T-helper 1 cell treated with Interleukin-12 subunit alpha and Interleukin-12 subunit beta and Interleukin-4 antibody, amounts not matched to agents 30 ng/mL and 1 ng/mL, for 36 hours (primary cell): ENCODE measurements at regions not wholly inside any gene's neighbourhood (a gene's known extent, or its start where the extent isn't known, plus 50 kb on each side); places are given as distances from the start of the nearest gene placed in this dataset.

Experiments used
- intact Hi-C: fragments of 100-400 bp; cut with micrococcal nuclease; formaldehyde crosslinking; loops from one replicate; pipeline ENCODE4 v1.15.1; 2024

DNA sequence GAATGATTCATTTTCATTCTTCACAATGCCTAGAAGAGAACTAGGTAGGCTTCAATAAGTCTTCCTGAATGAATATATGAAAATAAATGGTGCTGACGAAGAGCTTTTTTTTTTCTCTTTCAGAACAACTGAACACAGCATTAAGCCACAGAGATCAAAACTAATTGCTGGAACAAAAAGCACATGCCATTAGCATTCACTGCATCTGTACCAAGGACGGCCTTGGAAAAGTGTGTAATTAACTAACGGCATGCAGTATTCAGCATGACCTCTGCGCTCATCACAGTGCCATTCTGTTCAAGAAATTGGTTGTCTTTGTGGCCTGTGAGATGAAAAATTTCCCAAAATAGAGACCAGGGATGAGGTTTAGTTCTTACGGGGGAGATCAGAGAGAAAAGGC lies 99.3 kb downstream of the NUDT12 start:
- intact Hi-C loops, result no loop called here

DNA sequence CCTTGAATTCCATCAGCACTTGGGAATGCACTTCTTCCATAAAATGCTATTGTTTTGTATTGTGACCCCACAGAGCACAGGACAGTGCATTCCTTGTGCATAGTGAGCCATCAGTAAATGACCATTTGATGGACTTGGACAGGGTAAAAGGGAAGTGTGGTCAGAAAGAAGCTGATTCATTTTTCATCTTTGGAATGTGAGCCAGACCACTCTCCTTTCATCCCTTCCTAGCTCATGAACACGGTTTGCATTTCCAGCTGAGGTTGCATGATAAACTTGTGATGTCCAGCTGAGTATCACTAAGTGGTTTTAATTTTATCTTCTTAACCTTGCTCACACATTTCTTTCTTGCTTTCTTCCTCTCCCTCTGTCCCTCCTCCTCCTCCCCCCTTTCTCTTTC lies 101.3 kb downstream of the NUDT12 start:
- intact Hi-C loops, result no loop called here

DNA sequence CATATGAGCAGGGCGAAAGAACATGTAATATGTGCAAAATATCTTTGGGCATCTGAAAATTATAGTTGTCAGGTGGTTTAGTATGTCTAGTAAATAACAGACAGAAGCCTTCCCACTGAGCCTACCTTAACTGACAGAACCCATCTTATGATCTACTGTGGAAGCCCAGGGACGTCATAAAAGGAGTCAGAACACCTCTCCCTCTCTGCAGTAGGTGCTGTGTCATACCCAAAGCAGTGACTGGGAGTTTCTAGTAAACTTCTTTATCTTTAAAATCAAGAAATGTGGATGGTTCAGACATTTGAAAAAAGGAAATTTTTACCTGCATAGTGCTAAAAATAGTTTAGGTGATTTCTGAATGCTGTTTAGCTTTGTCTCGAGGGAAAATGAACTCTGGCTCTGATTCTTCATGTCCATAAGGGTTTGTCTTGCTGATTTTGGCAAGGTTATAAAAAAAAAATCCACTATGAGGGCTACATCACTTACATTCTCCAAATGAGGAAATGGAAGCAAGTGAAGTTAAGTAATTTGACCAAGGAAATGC lies 104.0 kb downstream of the NUDT12 start:
- intact Hi-C loops, result no loop called here

DNA sequence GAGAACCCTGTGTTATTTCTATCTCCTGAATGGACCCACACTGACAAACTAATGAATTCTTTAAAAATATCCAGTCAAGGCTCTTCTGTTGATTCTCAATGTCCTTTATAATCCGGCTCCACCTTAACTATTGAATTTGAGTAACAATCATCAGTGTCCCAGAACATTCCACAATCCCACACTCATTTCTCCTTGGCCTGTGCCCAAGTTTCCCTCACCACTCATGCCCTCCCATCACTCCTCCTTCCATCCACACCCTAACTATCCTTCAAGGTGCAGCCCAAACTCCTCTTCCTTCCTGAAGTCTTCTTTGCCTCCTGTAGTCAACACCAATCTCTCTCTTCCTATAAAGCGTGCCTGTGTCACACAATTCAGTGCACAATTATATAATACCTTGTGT lies 106.1 kb downstream of the NUDT12 start:
- intact Hi-C loops, result no loop called here

DNA sequence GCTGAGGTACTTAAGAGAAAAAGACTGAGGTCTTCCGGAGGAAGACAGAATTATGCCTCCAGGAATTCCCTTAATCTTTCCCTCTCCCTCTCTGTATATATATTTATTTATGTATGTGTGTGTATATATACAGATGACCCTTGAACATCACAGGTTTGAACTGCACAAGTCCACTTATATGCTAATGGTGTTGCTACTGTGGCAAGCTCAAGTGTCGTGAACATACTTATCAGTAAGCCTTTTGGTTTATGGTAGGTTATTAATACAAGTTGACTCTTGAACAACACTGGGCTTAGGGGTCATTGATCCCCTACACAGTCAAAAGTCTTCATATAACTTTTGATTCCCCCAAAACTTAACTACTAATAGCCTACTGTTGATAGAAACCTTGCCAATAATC lies 106.8 kb downstream of the NUDT12 start:
- intact Hi-C loops, result no loop called here

DNA sequence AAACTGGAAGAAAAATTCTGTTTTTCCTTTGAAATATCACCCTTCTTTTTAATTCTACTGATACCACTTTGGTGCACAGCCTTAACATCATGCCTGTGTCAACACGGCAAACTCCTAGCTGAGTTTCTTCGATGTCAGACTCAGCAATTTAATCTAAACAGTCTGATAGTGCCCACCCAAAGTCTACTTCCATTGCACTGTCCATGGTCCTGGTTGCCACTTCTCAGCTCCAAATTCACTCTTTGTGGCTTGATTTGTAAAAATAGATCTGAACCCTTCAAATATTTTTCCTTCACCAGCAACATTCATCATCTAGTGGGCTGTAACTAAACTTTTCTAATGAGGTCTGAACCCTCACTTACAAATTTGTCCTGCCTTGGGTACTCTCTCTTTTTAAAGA lies 107.8 kb downstream of the NUDT12 start:
- intact Hi-C loops, result no loop called here

DNA sequence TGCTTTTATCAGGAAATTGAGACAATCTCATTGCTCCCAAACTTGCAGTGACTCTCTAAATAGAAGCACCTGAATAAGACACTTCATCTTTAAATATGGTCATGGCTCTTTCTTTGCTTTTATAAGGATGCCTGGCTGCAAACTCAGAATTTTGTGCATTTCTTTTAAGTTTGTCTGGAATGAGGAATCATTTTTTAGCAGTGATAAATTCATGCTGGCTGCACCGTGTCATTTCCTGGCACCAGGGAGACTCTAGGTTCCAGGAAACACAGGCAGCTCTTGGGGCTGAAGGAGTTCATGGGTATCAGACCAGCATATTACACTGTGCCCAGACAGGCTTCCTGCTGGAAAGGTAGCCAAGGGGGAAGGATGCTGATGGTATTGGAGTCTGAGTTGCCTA lies 109.9 kb downstream of the NUDT12 start:
- intact Hi-C loops, result no loop called here

DNA sequence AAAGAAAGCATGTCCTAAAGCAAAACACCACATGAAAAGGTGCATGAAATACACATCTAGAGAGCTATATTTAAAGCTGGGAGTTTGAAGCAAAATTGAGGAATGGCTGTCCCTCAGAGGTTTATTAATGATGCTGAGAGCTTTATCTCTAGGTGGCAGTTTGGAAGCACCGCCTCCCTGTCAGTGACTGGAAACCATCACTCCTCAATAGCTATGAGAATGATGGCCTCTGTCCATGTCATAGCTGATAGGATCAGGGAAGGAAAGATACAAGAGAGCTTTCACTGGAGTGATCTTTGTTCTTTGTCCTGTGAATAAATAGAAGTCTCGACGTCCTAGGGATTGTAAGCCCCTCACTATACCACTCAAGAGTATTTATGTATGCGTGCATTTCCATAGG lies 110.5 kb downstream of the NUDT12 start:
- intact Hi-C loops, result no loop called here

DNA sequence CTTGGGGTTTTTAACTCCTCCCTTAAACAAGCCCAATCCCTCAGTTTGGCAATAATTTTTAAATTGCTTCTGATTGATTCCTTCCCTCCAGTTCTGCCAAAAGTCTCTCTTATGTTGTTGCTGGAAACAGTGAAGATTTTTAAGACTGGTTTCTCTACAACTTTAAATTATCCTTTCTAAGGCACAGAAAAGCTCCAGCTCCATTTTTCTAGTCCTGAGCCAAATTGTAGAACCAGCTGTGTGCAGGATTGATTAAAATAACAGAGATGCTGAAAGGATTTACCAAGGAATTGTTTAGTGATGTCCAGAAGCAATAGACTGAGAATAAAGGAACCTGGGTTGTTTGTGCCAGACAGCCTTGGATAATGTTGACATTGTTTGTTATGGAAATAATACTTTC lies 111.3 kb downstream of the NUDT12 start:
- intact Hi-C loops, result no loop called here

DNA sequence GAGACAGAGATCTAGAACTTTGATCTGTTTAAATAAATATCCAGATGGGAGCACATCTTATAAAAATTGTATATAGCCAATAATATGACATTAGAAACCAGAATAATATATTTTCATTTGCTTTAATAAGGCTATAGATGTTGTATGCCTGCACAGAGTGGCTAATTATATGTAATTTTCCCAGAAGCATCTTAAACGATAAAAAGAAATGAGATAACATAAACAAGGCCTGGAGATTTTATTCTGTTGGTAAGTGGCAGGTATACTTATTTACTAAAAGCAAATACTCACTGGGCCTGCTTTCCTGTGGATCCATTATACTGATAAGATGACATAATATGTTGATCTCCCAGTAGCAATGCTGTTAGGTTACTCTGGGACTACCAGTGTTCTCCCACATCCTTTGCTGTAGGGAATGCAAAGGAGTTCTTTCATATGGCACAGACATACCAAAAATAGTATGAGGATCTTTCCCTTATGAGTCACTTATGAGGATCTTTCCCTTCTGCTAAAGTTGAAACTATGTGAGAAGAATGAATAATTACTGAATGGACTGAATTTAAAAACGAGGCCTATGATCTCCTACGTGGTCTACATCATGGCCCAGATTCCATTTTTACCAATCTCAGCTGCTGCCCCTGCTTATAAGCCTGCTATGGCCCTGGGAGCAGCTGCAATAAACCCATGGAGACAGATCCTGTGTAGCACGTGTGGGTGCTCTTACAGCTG lies 112.1 kb downstream of the NUDT12 start:
- intact Hi-C loops, result no loop called here

DNA sequence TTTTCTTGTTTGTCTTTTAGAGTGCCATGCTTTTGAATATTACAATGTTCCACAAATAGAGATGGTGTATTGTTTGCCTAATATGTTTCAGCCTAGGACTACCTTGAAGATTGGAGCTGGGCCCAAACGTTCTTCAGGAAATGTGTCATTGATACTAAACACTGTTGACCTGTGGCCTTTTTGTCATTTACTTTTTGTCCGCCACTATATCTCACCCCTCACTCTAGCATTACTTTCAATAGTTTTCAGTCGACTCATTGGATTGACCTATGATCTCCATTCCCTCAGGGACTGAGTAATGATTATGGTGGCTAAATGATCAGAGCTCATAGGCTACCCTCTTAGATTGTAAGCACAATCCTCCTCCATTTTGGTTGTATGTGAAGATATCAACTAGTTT lies 115.8 kb downstream of the NUDT12 start:
- intact Hi-C loops, result no loop called here

DNA sequence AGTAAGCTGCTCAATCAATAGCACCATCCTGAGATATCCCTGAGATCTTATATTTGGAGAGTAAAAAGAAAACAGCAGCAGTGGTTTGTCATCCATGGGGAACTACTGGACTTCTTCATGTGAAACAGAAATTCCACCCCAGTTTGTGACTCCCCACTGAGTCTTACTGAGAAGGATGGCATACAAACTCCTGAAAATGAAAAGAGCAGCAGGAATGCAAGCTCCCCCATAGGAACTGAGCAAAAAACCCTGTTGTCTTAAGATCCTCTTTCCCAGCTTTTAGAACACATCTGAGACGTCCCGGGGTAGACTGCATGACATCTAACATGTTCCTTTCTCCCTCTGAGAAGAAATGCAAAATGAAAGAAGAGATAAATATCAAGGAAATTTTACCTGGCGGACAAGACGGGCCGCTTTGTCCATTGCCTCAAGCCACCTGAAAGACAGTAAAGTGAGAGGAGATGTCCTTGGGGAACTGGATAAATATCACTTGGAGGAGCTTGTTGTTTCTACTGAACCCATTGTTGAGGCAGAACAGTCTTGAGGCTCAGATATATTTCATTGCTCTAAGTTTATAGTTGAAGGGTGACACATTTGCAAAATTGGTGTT lies 117.1 kb downstream of the NUDT12 start:
- intact Hi-C loops, result no loop called here

DNA sequence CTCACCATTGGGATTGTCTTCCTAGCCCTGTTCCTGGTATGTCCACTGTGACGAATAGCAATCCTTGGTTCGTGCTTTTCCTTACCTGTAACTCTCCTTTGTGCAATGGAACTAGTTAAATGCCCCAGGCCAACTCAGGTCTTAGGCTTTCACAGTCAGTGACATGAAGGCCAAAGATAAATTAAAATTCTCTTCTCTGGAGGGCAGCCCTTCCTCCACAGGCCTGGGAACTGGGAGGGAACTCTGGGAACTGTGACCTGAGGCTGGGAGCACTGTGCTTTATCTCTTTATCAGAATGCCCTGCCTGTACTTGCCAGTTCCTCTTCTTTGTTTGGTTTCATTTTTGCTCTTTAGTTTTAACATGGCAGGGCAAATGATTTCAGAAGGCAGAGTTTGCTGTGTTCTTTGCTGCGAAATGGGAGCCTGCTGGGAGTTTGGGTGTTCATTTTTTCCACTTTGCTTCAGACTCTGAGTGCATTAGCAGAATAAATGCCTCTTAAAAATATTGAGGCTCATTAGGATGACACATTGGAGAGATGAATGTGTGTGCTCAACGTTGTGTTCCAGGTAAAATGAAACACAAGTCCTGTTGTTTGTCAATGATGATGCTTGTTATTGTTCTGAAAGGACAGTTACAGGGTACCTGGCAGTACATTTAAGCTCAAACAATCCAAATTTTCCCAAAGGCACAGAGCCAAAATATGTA lies 118.1 kb downstream of the NUDT12 start:
- intact Hi-C loops, result no loop called here

DNA sequence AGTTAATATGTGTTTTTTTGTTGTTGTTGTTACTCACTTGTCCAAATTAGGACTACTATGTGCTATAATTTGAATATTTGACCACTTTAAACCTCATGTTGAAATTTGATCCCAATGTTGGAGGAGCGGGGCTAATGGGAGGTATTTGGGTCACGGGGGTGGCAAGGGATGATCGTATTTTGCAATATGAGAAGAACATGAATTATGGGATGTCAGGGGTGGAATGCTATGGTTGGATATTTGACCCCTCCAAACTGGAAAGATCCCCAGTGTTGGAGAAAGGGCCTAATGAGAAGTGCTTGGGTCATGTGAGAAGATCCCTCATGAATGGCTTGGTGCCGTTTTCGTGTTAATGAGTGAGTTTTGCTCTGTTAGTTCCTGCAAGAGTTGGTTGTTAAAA lies 119.8 kb downstream of the NUDT12 start:
- intact Hi-C loops, result no loop called here

DNA sequence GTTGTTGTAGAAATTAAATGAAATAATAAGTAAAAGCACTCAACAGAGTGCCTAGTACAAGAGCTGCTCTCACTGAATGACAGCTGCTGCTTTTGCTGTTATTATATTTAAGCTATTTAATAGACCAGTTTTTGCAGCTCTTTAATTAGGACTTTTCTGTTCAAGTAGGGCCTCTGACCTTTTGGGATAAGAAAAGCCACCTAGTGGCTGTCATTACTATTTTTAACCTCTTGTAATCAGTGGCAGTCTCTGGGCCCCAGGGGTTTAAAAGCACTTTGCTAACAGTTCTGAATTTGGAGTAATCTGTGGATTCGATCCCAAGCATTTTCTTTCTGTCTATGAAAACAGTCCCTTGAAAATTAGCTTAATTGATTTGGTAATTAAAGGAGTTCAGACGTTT lies 121.1 kb downstream of the NUDT12 start:
- intact Hi-C loops, result no loop called here

DNA sequence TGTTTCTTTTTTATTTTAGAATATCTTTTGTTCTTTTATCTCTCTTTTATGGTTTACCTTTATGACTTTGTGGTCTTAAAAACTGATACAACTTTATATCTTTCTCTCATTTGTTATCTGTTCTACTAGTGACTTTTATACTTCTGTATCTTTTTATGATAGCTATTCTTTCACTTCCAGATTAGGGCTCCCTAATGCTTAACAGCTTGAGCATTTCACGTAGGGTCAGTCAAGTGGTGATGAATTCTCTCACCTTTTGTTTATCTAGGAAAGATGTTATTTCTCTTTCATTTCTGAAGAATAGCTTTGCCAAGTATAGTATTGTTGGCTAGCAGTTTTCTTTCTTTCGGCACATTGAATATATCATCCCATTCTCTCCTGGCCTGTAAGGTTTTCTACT lies 123.6 kb downstream of the NUDT12 start:
- intact Hi-C loops, result no loop called here

DNA sequence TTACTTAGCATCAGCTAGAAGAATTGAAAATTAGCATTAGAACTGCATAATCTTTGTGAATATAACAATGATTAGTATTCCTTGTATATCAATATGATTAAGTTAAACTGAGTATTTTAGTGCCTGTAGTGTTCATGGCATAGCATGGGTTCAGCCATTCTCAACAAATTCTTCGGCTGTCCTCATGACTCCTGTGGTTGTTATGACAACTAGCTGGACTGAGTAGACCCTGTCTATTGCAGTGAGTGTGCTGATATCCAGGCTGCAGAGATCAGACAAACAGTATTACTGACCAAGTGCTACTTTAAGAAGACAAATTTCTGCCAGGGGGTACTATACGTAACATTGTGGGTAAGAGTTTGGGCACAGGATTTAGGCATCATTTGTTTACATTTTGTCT lies 125.9 kb downstream of the NUDT12 start:
- intact Hi-C loops, result no loop called here

DNA sequence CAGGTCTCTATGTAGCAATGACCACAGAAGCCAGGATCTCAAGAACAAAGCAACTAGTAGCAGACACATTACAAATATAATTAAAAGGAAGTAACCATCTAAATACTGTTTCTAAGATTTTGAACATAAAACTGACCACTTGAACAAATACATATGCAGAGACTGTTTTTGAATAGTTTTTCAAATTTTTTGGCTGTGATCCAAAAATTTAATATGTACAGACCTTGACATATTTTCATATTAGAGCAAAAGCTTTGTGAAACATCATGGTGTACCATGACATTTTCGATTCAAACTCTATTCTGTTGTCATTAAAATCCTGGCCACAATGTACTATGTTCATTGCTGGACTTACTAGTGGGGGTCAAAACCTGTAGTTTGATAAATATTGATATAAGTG lies 126.5 kb downstream of the NUDT12 start:
- intact Hi-C loops, result no loop called here

DNA sequence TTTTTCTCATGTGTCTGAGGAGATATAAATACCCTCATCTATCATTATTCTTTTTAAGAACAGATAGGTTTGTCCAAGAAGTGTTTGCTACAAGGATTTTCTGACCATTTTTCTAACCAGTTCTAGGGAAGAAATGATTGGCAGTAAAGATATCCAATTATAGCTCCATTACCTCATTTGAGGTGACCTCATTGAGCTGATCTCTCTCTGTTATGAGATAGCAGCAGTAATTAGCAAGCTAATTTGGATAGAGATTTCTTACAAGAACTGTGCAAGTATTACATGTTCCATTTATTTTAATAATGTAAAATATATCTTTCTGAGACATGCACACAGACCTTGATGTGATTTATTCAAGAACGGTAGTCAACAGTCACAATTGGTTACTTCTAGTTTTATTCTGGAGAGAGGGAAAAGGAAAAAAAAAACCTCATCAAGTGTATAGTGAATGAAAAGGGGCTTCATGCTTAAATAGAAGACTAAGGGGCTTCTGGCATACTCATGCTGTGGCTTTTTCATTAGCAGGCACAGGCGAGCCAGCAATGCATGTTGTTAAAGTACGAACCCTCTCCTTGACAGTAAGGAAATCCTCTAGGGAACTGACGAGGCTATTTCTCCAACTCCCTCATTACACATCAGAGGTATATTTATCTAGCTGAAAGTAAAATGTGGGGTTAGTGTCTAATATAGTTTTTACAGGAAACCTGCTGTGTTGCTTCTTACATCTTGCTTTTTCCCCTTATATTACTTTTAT lies 127.3 kb downstream of the NUDT12 start:
- intact Hi-C loops, result no loop called here

DNA sequence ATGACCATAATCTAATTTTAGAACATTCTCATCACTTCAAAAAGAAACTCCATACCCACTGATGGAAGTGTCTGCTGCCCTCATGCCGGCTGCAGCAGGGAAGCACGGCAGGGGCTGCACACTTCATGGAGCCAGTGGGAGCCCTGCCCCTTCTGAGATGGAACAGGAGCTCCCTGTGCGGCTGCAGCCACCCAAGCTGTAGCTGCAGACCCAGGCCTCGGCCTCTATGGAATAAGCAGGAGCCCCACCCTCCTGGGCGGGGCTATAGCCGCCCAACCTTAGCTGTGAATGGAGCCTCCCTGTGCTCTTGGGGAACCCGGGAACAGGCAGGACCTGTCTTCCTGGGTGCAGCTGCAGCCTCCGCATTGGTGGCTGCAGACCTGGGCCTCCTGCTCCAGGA lies 128.5 kb downstream of the NUDT12 start:
- intact Hi-C loops, result no loop called here

DNA sequence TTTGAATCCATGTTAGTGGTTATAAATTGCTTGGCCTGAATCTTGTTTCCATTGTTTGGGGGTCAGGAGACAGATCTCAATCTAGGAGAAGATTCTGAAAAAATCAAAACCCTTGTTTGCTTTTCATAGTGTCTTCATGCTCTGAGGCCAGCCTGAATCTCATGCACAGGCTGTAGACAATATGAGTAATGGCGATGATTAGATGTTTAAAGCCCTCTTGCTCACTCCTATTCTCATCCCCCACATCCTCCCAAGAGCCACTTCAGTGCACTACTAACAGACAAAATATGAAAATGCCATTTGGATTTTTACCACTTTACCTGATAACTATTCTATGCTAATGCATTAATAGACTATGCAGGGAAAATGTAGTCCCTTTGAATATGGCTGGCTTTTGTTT lies 129.4 kb downstream of the NUDT12 start:
- intact Hi-C loops, result no loop called here

DNA sequence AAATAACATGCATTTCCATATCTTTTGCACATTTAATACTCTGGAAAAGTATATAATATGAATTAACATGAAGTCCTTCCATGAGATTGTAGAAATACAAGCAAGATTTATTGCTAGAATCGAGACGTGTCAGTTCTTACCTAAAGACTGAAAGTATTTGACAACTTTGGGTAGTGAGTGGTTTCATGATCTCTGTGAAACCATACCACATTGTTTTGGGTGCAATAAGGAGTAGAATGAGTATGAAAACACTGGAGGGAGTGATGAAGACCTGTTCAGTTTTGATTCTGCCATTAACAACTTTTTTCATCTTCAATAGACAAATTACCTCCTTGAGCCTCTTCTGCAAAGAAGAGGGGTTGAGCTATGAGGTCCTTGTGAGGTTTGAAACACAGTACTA lies 133.7 kb downstream of the NUDT12 start:
- intact Hi-C loops, result no loop called here
